ENCODE measurements at regions not wholly inside any gene's neighbourhood (a gene's known extent, or its start where the extent isn't known, plus 50 kb on each side); places are given as distances from the start of the nearest gene placed in this dataset.

GRCh38 chr1:22256213-22256512 lies 113.3 kb upstream of the WNT4 start:
- H3K36me3 ChIP-seq (ENCODE audit: control insufficient read depth in 2 of 2, insufficient read depth in 2 of 2, low read length in 1 of 2), result no peaks in the 10 kb centered on the region
- no peaks in the 10 kb centered on the region for H3K9me3 ChIP-seq (ENCODE audit: control insufficient read depth in 2 of 2, insufficient read depth in 1 of 2, low read length in 1 of 2)
- WGBS, result 92% methylated on average over 3 of the region's 3 CpGs
- DNase-seq (ENCODE audit: low read depth in 6 of 9, low spot score in 9 of 9), result no peak
- H3K4me3 ChIP-seq (ENCODE audit: low read length in 2 of 2), result no peak overlapping the region
- no peaks in the 10 kb centered on the region for H3K4me1 ChIP-seq (ENCODE audit: control insufficient read depth in 2 of 2, insufficient read depth in 2 of 2, low read length in 2 of 2)
- no peak overlapping the region for H3K27ac ChIP-seq (ENCODE audit: low read depth in 1 of 2, low read length in 1 of 2)
- peaks cover 0 to 20% of the 10 kb centered on the region in 2 donors for H3K27me3 ChIP-seq (ENCODE audit: control insufficient read depth in 2 of 2, insufficient read depth in 1 of 2, low read length in 1 of 2)

DNA sequence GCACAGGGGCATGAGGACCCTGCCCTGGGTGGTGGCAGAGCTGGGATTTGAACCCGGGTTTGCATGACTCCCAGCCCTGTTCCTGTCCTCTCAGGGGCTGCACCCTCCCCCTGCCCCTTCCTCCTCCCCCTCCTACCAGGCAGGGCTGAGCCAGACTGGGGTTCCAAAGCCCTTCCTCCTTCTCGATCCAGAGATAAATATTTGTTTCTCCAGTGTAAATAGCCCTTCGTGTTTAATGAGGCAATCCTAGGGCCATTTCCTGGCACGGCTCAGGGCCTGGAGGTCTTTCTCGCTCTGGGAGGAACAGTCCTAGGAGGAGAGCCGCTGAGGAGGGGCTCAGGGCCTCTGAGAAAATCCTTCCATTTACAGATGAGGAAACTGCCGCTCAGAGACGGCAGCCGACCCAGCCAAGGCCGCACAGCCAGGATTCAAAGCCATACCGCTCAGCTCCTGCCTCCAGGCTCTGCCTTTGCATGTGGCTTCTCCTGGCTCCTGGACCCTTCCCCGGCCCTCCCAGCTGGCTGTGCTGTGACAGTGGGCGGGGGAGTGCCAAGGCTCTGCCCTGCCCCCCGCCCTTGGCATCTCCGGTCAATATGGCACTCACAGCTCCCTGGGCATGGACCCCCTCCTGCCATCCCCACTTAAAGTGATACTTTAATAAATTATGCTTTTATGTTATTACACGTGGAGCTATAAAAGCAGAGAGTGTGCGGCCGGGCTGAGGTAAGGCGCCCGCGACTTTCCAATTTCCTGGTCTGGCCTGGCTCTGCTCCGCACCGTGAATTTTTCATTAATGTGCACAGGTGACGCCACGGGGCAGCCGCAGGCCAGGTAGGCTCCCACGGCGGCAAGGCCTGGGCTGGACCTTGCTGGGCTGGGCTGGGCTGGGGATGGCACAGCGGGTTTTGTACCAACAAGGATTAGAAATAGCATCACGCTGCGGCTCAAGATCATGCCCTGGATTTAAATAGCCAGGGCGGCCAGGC lies 114.7 kb upstream of the WNT4 start:
- WGBS, result 86% methylated on average over 32 of the region's 32 CpGs
- peaks cover 3% of the 10 kb centered on the region in 2 donors for H3K4me1 ChIP-seq (ENCODE audit: control insufficient read depth in 2 of 2, insufficient read depth in 2 of 2, low read length in 2 of 2)
- peaks cover 0 to 12% of the 10 kb centered on the region in 2 donors for H3K27me3 ChIP-seq (ENCODE audit: control insufficient read depth in 2 of 2, insufficient read depth in 1 of 2, low read length in 1 of 2)
- H3K9me3 ChIP-seq (ENCODE audit: control insufficient read depth in 2 of 2, insufficient read depth in 1 of 2, low read length in 1 of 2), result no peaks in the 10 kb centered on the region
- H3K36me3 ChIP-seq (ENCODE audit: control insufficient read depth in 2 of 2, insufficient read depth in 2 of 2, low read length in 1 of 2), result no peaks in the 10 kb centered on the region
- DNase-seq (ENCODE audit: low read depth in 6 of 9, low spot score in 9 of 9), result no peak
- no peak overlapping the region for H3K27ac ChIP-seq (ENCODE audit: low read depth in 1 of 2, low read length in 1 of 2)
- no peak overlapping the region for H3K4me3 ChIP-seq (ENCODE audit: low read length in 2 of 2)

DNA sequence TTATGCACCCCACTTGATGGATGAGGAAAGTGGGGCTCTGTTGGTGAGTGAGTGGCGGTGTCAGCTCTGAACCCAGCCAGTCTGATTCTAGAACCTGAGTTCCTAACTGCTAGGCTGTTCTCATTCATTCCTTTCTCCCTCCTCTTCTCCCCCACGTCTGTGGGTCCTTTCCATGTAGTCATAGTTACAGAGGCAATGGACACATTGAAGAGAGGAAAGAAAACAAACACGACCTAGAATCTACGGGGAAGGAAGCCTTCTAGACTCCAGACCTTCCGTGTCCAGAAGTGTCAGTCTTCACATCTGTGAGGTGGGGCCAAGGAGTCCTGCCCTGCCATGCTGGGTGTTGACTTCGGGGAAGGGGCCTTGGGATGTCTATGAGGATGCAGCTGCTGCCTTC lies 115.8 kb upstream of the WNT4 start:
- peaks cover 0 to 10% of the 10 kb centered on the region in 2 donors for H3K27me3 ChIP-seq (ENCODE audit: control insufficient read depth in 2 of 2, insufficient read depth in 1 of 2, low read length in 1 of 2)
- no peaks in the 10 kb centered on the region for H3K9me3 ChIP-seq (ENCODE audit: control insufficient read depth in 2 of 2, insufficient read depth in 1 of 2, low read length in 1 of 2)
- H3K36me3 ChIP-seq (ENCODE audit: control insufficient read depth in 2 of 2, insufficient read depth in 2 of 2, low read length in 1 of 2), result no peaks in the 10 kb centered on the region
- no peak overlapping the region for H3K27ac ChIP-seq (ENCODE audit: low read depth in 1 of 2, low read length in 1 of 2)
- DNase-seq (ENCODE audit: low read depth in 6 of 9, low spot score in 9 of 9), result no peak
- 84% methylated on average over 6 of the region's 6 CpGs for WGBS
- peaks cover 5 to 8% of the 10 kb centered on the region in 2 donors for H3K4me1 ChIP-seq (ENCODE audit: control insufficient read depth in 2 of 2, insufficient read depth in 2 of 2, low read length in 2 of 2)
- H3K4me3 ChIP-seq (ENCODE audit: low read length in 2 of 2), result no peak overlapping the region

- no peak for DNase-seq (ENCODE audit: low read depth in 6 of 9, low spot score in 9 of 9)
- Histone ChIP-seq H3K9me3 (ENCODE audit: control insufficient read depth in 2 of 2, insufficient read depth in 1 of 2, low read length in 1 of 2) (no peaks in the 10 kb centered on the region), H3K27me3 (ENCODE audit: control insufficient read depth in 2 of 2, insufficient read depth in 1 of 2, low read length in 1 of 2) (peaks cover 0 to 13% of the 10 kb centered on the region in 2 donors), H3K4me3 (ENCODE audit: low read length in 2 of 2) (no peak overlapping the region), H3K36me3 (ENCODE audit: control insufficient read depth in 2 of 2, insufficient read depth in 2 of 2, low read length in 1 of 2) (no peaks in the 10 kb centered on the region), H3K4me1 (ENCODE audit: control insufficient read depth in 2 of 2, insufficient read depth in 2 of 2, low read length in 2 of 2) (peaks cover 5 to 8% of the 10 kb centered on the region in 2 donors), H3K27ac (ENCODE audit: low read depth in 1 of 2, low read length in 1 of 2) (no peak overlapping the region)
- WGBS, result 81% methylated on average over 18 of the region's 18 CpGs
These were observed 116.8 kb upstream of the WNT4 start for GRCh38 chr1:22259551-22260282.

DNA sequence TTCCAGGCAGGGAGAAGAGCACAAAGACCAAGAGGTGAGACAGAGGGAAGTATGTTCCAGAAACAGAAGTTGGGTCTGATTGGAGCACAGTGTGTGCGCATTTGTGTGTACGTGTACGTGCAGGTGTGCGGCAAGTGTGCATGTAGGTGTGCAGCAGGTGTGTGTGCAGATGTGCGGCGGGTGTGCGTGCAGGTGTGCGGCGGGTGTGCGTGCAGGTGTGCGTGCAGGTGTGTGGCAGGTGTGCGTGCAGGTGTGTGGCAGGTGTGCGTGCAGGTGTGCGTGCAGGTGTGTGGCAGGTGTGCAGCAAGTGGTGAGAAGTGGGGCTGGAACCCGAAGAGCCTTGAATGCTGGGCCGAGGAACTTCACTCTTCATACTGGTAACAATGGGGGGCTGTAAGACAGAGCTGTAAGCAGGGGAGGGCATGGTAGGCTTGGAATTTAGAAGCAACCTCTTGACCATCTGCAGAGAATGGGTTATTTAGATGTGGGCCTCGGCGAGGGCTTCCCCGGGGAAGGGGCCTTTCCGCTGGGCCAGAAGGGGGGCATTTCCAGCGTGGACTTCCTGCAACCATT lies 118.0 kb upstream of the WNT4 start:
- H3K9me3 ChIP-seq (ENCODE audit: control insufficient read depth in 2 of 2, insufficient read depth in 1 of 2, low read length in 1 of 2), result no peaks in the 10 kb centered on the region
- peaks cover 0 to 13% of the 10 kb centered on the region in 2 donors for H3K27me3 ChIP-seq (ENCODE audit: control insufficient read depth in 2 of 2, insufficient read depth in 1 of 2, low read length in 1 of 2)
- H3K4me3 ChIP-seq (ENCODE audit: low read length in 2 of 2), result no peak overlapping the region
- DNase-seq (ENCODE audit: low read depth in 6 of 9, low spot score in 9 of 9), result no peak
- H3K4me1 ChIP-seq (ENCODE audit: control insufficient read depth in 2 of 2, insufficient read depth in 2 of 2, low read length in 2 of 2), result peaks cover 5 to 8% of the 10 kb centered on the region in 2 donors
- WGBS, result 93% methylated on average over 21 of the region's 21 CpGs
- no peak overlapping the region for H3K27ac ChIP-seq (ENCODE audit: low read depth in 1 of 2, low read length in 1 of 2)
- H3K36me3 ChIP-seq (ENCODE audit: control insufficient read depth in 2 of 2, insufficient read depth in 2 of 2, low read length in 1 of 2), result no peaks in the 10 kb centered on the region

DNA sequence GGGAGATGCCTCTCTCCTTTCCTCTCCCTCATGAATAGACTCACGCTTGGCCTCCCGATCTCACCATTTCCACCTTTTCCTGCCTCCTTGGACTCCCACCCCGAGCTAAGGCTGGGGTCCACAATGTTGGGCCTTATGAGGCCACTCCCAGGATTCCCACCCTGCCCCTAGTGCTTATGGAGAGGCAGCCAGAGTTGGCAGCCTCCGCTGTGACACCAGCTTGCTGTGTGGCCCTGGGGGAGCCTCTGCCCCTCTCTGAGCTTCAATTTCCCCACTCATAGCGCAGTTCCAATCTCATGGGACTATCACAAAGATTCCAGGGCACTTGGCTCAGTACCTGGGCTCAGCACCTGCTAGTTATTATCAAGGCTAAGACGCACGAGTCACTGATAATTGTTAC lies 118.7 kb upstream of the WNT4 start:
- no peaks in the 10 kb centered on the region for H3K36me3 ChIP-seq (ENCODE audit: control insufficient read depth in 2 of 2, insufficient read depth in 2 of 2, low read length in 1 of 2)
- H3K4me3 ChIP-seq (ENCODE audit: low read length in 2 of 2), result no peak overlapping the region
- 88% methylated on average over 7 of the region's 7 CpGs for WGBS
- no peaks in the 10 kb centered on the region for H3K9me3 ChIP-seq (ENCODE audit: control insufficient read depth in 2 of 2, insufficient read depth in 1 of 2, low read length in 1 of 2)
- H3K4me1 ChIP-seq (ENCODE audit: control insufficient read depth in 2 of 2, insufficient read depth in 2 of 2, low read length in 2 of 2), result peaks cover 5 to 8% of the 10 kb centered on the region in 2 donors
- no peak overlapping the region for H3K27ac ChIP-seq (ENCODE audit: low read depth in 1 of 2, low read length in 1 of 2)
- peaks cover 0 to 13% of the 10 kb centered on the region in 2 donors for H3K27me3 ChIP-seq (ENCODE audit: control insufficient read depth in 2 of 2, insufficient read depth in 1 of 2, low read length in 1 of 2)
- no peak for DNase-seq (ENCODE audit: low read depth in 6 of 9, low spot score in 9 of 9)

- H3K9me3 ChIP-seq (ENCODE audit: control insufficient read depth in 2 of 2, insufficient read depth in 1 of 2, low read length in 1 of 2), result no peaks in the 10 kb centered on the region
- H3K4me1 ChIP-seq (ENCODE audit: control insufficient read depth in 2 of 2, insufficient read depth in 2 of 2, low read length in 2 of 2), result peaks cover 5 to 8% of the 10 kb centered on the region in 2 donors
- H3K27me3 ChIP-seq (ENCODE audit: control insufficient read depth in 2 of 2, insufficient read depth in 1 of 2, low read length in 1 of 2), result peaks cover 0 to 10% of the 10 kb centered on the region in 2 donors
- peak in 4 of 9 donors; percentile 5 to 30 (median 12) for DNase-seq (ENCODE audit: low read depth in 6 of 9, low spot score in 9 of 9)
- no peaks in the 10 kb centered on the region for H3K36me3 ChIP-seq (ENCODE audit: control insufficient read depth in 2 of 2, insufficient read depth in 2 of 2, low read length in 1 of 2)
- no peak overlapping the region for H3K27ac ChIP-seq (ENCODE audit: low read depth in 1 of 2, low read length in 1 of 2)
- WGBS, result 15% methylated on average over 8 of the region's 8 CpGs
- no peak overlapping the region for H3K4me3 ChIP-seq (ENCODE audit: low read length in 2 of 2)
These were observed 119.7 kb upstream of the WNT4 start for GRCh38 chr1:22262583-22262982.

- H3K4me3 ChIP-seq (ENCODE audit: low read length in 2 of 2), result no peak overlapping the region
- WGBS, result 90% methylated on average over 10 of the region's 10 CpGs
These were observed 120.5 kb upstream of the WNT4 start for GRCh38 chr1:22263359-22263758.

More at GRCh38 chr1:22263359-22263758, 120.5 kb upstream of the WNT4 start:
- H3K27ac ChIP-seq (ENCODE audit: low read depth in 1 of 2, low read length in 1 of 2), result no peak overlapping the region
- no peaks in the 10 kb centered on the region for H3K9me3 ChIP-seq (ENCODE audit: control insufficient read depth in 2 of 2, insufficient read depth in 1 of 2, low read length in 1 of 2)
- DNase-seq (ENCODE audit: low read depth in 6 of 9, low spot score in 9 of 9), result no peak
- peaks cover 5 to 8% of the 10 kb centered on the region in 2 donors for H3K4me1 ChIP-seq (ENCODE audit: control insufficient read depth in 2 of 2, insufficient read depth in 2 of 2, low read length in 2 of 2)
- H3K36me3 ChIP-seq (ENCODE audit: control insufficient read depth in 2 of 2, insufficient read depth in 2 of 2, low read length in 1 of 2), result no peaks in the 10 kb centered on the region
- peaks cover 0 to 8% of the 10 kb centered on the region in 2 donors for H3K27me3 ChIP-seq (ENCODE audit: control insufficient read depth in 2 of 2, insufficient read depth in 1 of 2, low read length in 1 of 2)

Measured in thymus (tissue), 11 donors.